ENCODE measurements at regions not wholly inside any gene's neighbourhood (a gene's known extent, or its start where the extent isn't known, plus 50 kb on each side); places are given as distances from the start of the nearest gene placed in this dataset.

- TF ChIP-seq ZFX (IDR thresholded peaks at IDR 0.05; ENCODE audit: borderline replicate concordance): no peak
- TF ChIP-seq CTCF (IDR thresholded peaks at IDR 0.05): no peak
- H3K27ac ChIP-seq: no peak overlapping the region
Measured at GRCh38 chr3:106768941-106769480, 608.2 kb upstream of the CCDC54 start.

- H3K27ac ChIP-seq: no peak overlapping the region
- TF ChIP-seq ZFX (IDR thresholded peaks at IDR 0.05; ENCODE audit: borderline replicate concordance) (no peak), CTCF (IDR thresholded peaks at IDR 0.05) (no peak)
Measured at GRCh38 chr3:106773795-106774194, 603.4 kb upstream of the CCDC54 start.

- TF ChIP-seq CTCF (IDR thresholded peaks at IDR 0.05) (no peak), ZFX (IDR thresholded peaks at IDR 0.05; ENCODE audit: borderline replicate concordance) (no peak)
Measured at GRCh38 chr3:106783231-106783630, 594.0 kb upstream of the CCDC54 start.

GRCh38 chr3:106789276-106789675, 588.0 kb upstream of the CCDC54 start:
- no peak overlapping the region for H3K27ac ChIP-seq
- TF ChIP-seq ZFX (IDR thresholded peaks at IDR 0.05; ENCODE audit: borderline replicate concordance) (no peak), CTCF (IDR thresholded peaks at IDR 0.05) (no peak)

More at GRCh38 chr3:106783231-106783630, 594.0 kb upstream of the CCDC54 start:
- H3K27ac ChIP-seq: no peak overlapping the region

GRCh38 chr3:106792716-106793115, 584.5 kb upstream of the CCDC54 start:
- TF ChIP-seq CTCF (IDR thresholded peaks at IDR 0.05): no peak
- no peak for TF ChIP-seq ZFX (IDR thresholded peaks at IDR 0.05; ENCODE audit: borderline replicate concordance)
- no peak overlapping the region for H3K27ac ChIP-seq

GRCh38 chr3:106794442-106794841, 582.8 kb upstream of the CCDC54 start:
- TF ChIP-seq ZFX (IDR thresholded peaks at IDR 0.05; ENCODE audit: borderline replicate concordance) (no peak), CTCF (IDR thresholded peaks at IDR 0.05) (no peak)
- no peak overlapping the region for H3K27ac ChIP-seq

GRCh38 chr3:106795553-106795952, 581.7 kb upstream of the CCDC54 start:
- TF ChIP-seq ZFX (IDR thresholded peaks at IDR 0.05; ENCODE audit: borderline replicate concordance) (no peak), CTCF (IDR thresholded peaks at IDR 0.05) (no peak)

More at GRCh38 chr3:106795553-106795952, 581.7 kb upstream of the CCDC54 start:
- no peak overlapping the region for H3K27ac ChIP-seq

All from 22Rv1 (cell line).